ENCODE measurements at regions not wholly inside any gene's neighbourhood (a gene's known extent, or its start where the extent isn't known, plus 50 kb on each side); places are given as distances from the start of the nearest gene placed in this dataset.

DNA sequence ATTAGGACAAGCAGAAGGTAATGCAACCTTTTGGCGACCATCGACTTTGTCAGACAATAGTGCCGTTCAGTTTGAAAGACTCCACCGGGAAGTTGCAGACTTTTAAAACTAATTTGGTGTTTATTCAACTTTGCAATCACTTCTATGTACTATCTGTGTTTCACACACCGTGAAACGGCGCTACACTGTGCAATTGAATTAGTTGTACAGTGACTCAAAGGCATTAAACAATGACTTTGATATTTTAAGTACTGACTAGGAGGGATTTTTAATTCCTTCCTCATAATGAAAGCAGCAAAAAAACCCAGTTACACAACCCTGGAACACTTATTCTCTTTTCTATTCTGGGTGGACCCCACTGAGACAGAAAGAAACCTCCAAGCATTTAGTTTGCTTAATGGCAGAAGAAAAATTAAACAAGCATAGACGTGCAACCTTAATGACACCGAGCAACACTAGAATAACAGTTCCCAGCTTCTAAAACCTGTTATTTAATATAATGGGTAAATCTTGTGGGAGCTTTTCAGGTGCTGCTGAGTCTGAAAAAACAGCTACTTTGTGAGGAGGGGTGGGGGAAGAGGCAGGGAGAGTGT is 176.8 kb downstream of the LMO4 start:
- TF ChIP-seq, protein P1, sequence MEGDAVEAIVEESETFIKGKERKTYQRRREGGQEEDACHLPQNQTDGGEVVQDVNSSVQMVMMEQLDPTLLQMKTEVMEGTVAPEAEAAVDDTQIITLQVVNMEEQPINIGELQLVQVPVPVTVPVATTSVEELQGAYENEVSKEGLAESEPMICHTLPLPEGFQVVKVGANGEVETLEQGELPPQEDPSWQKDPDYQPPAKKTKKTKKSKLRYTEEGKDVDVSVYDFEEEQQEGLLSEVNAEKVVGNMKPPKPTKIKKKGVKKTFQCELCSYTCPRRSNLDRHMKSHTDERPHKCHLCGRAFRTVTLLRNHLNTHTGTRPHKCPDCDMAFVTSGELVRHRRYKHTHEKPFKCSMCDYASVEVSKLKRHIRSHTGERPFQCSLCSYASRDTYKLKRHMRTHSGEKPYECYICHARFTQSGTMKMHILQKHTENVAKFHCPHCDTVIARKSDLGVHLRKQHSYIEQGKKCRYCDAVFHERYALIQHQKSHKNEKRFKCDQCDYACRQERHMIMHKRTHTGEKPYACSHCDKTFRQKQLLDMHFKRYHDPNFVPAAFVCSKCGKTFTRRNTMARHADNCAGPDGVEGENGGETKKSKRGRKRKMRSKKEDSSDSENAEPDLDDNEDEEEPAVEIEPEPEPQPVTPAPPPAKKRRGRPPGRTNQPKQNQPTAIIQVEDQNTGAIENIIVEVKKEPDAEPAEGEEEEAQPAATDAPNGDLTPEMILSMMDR (IDR thresholded peaks at IDR 0.05; ENCODE audit: low read depth, low read length, missing control alignments): no peak
- in situ Hi-C loops (cut with HindIII; ENCODE audit: low pct_ligation_motif_present, low sequenced_read_pairs): no loop called here

DNA sequence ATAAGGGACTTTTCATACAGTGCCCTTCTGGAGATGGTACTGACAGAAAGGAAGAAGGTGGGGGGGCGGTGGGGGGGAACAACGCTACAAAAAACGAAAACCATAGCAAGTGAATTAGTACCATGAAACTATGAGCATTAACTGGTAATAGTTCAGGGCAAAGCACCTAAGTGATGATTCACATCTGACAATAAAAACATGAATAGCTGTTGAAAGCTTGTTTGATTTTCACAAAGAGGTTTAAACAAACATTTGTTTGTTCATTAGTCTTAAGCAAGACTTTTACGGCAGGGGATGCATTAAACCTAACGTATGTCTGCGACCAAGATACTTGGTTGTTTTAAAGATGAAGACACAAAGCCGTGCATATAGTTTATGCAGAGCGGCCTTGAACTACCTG is 177.5 kb downstream of the LMO4 start:
- in situ Hi-C loops (cut with HindIII; ENCODE audit: low pct_ligation_motif_present, low sequenced_read_pairs): no loop called here
- no peaks in the 10 kb centered on the region for H3K27me3 ChIP-seq (replicated peaks)
- TF ChIP-seq, protein P1 (IDR thresholded peaks at IDR 0.05; ENCODE audit: low read depth, low read length, missing control alignments): no peak
- no peak for DNase-seq
- no peak overlapping the region for H3K27ac ChIP-seq
- H3K4me3 ChIP-seq (ENCODE audit: low read depth, low read length): no peak overlapping the region
- no peaks in the 10 kb centered on the region for H3K36me3 ChIP-seq (replicated peaks)

More for the DNA sequence above, 176.8 kb downstream of the LMO4 start:
- H3K27ac ChIP-seq: no peak overlapping the region
- no peaks in the 10 kb centered on the region for H3K27me3 ChIP-seq (replicated peaks)
- H3K36me3 ChIP-seq (replicated peaks): no peaks in the 10 kb centered on the region
- no peak overlapping the region for H3K4me3 ChIP-seq (ENCODE audit: low read depth, low read length)
- DNase-seq: no peak

DNA sequence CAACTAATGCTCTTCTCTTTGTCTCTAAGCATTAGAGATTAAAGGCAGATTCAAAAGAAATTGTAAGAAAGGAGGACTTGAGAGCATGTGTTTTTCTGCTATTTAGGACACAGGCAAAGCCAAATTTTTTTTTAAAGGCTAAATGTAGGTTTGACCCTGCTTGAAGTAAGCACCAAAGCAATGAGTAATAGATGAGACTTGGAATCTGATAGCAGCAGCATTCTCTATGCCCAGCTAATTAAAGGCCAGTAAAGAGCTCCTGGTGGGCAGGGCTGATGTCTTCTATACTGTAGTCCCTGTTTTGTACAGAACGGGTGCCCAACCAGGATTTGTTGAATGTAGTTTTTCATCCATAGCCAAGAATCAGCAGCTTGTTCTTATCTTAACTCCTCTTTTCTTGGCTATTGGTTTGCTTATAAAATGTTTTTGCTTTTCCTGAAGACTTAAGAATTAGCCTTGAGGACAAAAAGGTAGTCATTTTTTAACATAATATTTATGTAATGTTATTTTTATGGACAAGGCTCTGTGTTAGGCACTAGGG is 179.6 kb downstream of the LMO4 start:
- Histone ChIP-seq H3K36me3 (replicated peaks) (no peaks in the 10 kb centered on the region), H3K27ac (no peak overlapping the region), H3K27me3 (replicated peaks) (no peaks in the 10 kb centered on the region), H3K4me3 (ENCODE audit: low read depth, low read length) (no peak overlapping the region)
- in situ Hi-C loops (cut with HindIII; ENCODE audit: low pct_ligation_motif_present, low sequenced_read_pairs): no loop called here
- no peak for DNase-seq
- TF ChIP-seq, protein P1 (IDR thresholded peaks at IDR 0.05; ENCODE audit: low read depth, low read length, missing control alignments): no peak

DNA sequence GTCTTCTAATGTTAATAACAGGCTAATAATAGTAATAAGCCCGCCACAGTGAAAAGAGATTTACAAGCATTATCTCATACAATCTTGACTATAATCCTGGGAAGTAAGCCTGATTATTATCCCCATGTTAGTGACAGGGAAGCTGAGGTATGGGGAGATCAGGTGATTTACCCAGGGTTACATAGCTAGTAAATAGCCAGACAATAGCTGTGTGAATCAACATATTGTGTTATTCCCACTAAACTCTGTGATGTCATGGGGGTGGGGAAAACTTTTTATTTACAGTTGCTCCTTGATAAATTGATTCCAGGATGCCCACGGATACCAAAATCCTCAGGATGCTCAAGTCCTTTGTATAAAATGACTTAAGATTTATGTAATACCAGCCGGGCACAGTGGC is 181.9 kb downstream of the LMO4 start:
- DNase-seq: no peak
- Histone ChIP-seq H3K27me3 (replicated peaks) (no peaks in the 10 kb centered on the region), H3K27ac (no peak overlapping the region), H3K4me3 (ENCODE audit: low read depth, low read length) (no peak overlapping the region), H3K36me3 (replicated peaks) (no peaks in the 10 kb centered on the region)
- TF ChIP-seq, protein P1 (IDR thresholded peaks at IDR 0.05; ENCODE audit: low read depth, low read length, missing control alignments): no peak
- in situ Hi-C loops (cut with HindIII; ENCODE audit: low pct_ligation_motif_present, low sequenced_read_pairs): no loop called here

DNA sequence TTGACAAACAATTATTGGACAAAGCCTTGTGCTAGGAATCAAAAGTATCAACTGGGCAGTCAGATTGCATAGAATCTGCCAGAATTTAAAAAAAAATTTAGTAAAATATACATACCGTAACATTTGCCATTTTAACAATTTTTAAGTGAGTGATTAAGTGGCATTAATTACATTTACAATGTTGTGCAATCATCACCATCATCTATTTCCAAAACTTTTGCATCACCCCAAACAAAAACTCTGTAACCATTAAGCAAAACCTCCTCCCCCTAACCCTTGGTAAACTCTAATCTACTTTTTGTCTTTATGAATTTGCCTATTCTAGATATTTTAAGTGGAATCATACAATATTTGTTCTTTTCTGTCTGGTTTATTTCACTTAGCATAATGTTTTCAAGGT is 182.8 kb downstream of the LMO4 start:
- H3K27me3 ChIP-seq (replicated peaks): no peaks in the 10 kb centered on the region
- DNase-seq: no peak
- in situ Hi-C loops (cut with HindIII; ENCODE audit: low pct_ligation_motif_present, low sequenced_read_pairs): no loop called here
- no peaks in the 10 kb centered on the region for H3K36me3 ChIP-seq (replicated peaks)
- no peak overlapping the region for H3K4me3 ChIP-seq (ENCODE audit: low read depth, low read length)
- H3K27ac ChIP-seq: no peak overlapping the region
- TF ChIP-seq, protein P1 (IDR thresholded peaks at IDR 0.05; ENCODE audit: low read depth, low read length, missing control alignments): no peak

DNA sequence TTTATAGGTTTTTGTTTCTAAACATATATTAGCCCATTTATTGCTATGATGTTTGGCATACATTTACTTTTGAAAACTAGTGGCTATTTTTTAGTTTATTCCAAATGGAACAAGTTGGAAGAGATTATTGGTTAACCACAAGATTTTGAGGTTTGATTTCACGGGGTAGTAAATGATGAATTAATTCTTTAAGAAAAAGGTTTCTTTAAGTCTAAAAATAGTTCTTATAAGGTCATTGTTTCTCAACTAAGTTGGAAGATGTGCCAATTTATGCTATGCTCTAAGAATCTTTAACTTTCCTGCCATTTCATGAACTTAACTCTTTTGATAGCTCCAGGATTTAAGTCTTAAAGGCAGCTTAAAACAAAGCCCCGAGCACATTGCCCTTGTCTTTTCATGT is 183.8 kb downstream of the LMO4 start:
- H3K4me3 ChIP-seq (ENCODE audit: low read depth, low read length): no peak overlapping the region
- in situ Hi-C loops (cut with HindIII; ENCODE audit: low pct_ligation_motif_present, low sequenced_read_pairs): no loop called here
- TF ChIP-seq, protein P1 (IDR thresholded peaks at IDR 0.05; ENCODE audit: low read depth, low read length, missing control alignments): no peak
- H3K27ac ChIP-seq: no peak overlapping the region
- no peaks in the 10 kb centered on the region for H3K36me3 ChIP-seq (replicated peaks)
- no peak for DNase-seq
- H3K27me3 ChIP-seq (replicated peaks): no peaks in the 10 kb centered on the region

All from brain microvascular endothelial cell (primary cell).